Fibroblast of villous mesenchyme (primary cell): ENCODE measurements at regions not wholly inside any gene's neighbourhood (a gene's known extent, or its start where the extent isn't known, plus 50 kb on each side); places are given as distances from the start of the nearest gene placed in this dataset.

ENCODE experiments used
- DNase-seq: peaks from one replicate; pipeline ENCODE4 v3.0.0-alpha.2; 2010; ENCODE audit warnings: low read depth
- H3K4me3 ChIP-seq: 2 replicates; pipeline ENCODE4 v1.5.1; 2011; ENCODE audit warnings: low read depth, mild to moderate bottlenecking, low read length
- CTCF ChIP-seq: IDR thresholded peaks from 2 replicates; pipeline ENCODE4 v1.5.1; 2012; ENCODE audit warnings: low read depth, mild to moderate bottlenecking, low read length; ENCODE audit not compliant: insufficient read depth

- no peak overlapping the region for H3K4me3 ChIP-seq
- TF ChIP-seq CTCF: no peak
- no peak for DNase-seq
Measured at GRCh38 chr16:7861891-7862582, 529.4 kb downstream of the RBFOX1 start.

- DNase-seq: no peak
- no peak for TF ChIP-seq CTCF
- no peak overlapping the region for H3K4me3 ChIP-seq
Measured at GRCh38 chr16:7853197-7853596, 520.6 kb downstream of the RBFOX1 start.

GRCh38 chr16:7849841-7850240 lies 517.2 kb downstream of the RBFOX1 start:
- no peak for TF ChIP-seq CTCF
- DNase-seq: no peak
- H3K4me3 ChIP-seq: no peak overlapping the region

- no peak for TF ChIP-seq CTCF
- DNase-seq: no peak
- H3K4me3 ChIP-seq: no peak overlapping the region
Measured at GRCh38 chr16:7843261-7843660, 510.6 kb downstream of the RBFOX1 start.

- no peak for TF ChIP-seq CTCF
- DNase-seq: no peak
- H3K4me3 ChIP-seq: no peak overlapping the region
Measured at GRCh38 chr16:7839568-7839967, 506.9 kb downstream of the RBFOX1 start.

- no peak for DNase-seq
- H3K4me3 ChIP-seq: no peak overlapping the region
- TF ChIP-seq CTCF: no peak
Measured at GRCh38 chr16:7834771-7835431, 502.3 kb downstream of the RBFOX1 start.
